ENCODE measurements at regions not wholly inside any gene's neighbourhood (a gene's known extent, or its start where the extent isn't known, plus 50 kb on each side); places are given as distances from the start of the nearest gene placed in this dataset.

DNA sequence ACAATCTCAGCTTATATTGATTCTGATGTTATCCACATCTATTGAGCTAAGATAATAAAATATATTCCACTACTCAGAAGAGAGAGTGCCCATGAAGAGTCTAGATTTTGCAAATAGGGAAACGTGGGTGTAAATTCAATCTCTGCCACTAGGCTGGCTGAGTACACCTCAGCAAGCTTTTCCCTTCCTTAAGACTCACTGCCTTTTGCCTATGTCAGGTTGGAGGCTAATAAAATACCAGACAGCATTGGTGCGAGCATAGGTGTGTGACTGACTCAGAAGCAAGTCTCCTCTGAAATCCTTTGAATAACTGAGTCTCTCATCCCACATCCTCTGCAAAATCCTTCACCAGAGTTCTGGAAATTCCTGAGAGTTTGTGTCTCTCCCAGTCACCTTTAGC lies 405.4 kb upstream of the CPEB2 start:
- no peaks in the 10 kb centered on the region for H3K27me3 Mint-ChIP-seq (ENCODE audit: unreplicated experiment)
- no peaks in the 10 kb centered on the region for H3K4me1 Mint-ChIP-seq (ENCODE audit: unreplicated experiment)

DNA sequence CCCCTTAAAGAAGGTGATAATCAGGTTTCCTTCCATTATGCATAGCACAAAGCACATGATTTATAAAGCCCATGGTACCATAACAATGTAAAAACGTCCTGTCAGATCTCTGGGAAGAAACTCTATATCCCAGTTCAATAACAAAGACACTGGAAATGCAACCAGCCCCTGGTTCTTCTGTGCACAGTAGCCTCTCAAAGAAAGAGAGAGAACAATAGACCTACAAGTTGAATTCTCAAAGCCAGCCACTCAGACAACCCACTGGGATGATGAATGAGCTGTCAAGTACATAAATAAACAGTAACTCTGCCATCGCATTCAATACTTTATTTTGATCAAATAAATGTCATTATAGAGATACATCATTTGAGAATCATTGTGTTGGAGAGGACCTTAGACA lies 400.1 kb upstream of the CPEB2 start:
- Mint-ChIP-seq H3K9me3 (ENCODE audit: unreplicated experiment) (no peaks in the 10 kb centered on the region), H3K4me1 (ENCODE audit: unreplicated experiment) (peaks cover 7% of the 10 kb centered on the region), H3K36me3 (ENCODE audit: low read depth, unreplicated experiment) (no peaks in the 10 kb centered on the region), H3K4me3 (ENCODE audit: unreplicated experiment) (no peak overlapping the region), H3K27me3 (ENCODE audit: unreplicated experiment) (no peaks in the 10 kb centered on the region), H3K27ac (ENCODE audit: unreplicated experiment) (no peak overlapping the region)
- no peak for DNase-seq (ENCODE audit: low spot score)
- TF ChIP-seq, protein P1, sequence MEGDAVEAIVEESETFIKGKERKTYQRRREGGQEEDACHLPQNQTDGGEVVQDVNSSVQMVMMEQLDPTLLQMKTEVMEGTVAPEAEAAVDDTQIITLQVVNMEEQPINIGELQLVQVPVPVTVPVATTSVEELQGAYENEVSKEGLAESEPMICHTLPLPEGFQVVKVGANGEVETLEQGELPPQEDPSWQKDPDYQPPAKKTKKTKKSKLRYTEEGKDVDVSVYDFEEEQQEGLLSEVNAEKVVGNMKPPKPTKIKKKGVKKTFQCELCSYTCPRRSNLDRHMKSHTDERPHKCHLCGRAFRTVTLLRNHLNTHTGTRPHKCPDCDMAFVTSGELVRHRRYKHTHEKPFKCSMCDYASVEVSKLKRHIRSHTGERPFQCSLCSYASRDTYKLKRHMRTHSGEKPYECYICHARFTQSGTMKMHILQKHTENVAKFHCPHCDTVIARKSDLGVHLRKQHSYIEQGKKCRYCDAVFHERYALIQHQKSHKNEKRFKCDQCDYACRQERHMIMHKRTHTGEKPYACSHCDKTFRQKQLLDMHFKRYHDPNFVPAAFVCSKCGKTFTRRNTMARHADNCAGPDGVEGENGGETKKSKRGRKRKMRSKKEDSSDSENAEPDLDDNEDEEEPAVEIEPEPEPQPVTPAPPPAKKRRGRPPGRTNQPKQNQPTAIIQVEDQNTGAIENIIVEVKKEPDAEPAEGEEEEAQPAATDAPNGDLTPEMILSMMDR (IDR thresholded peaks at IDR 0.05; ENCODE audit: unreplicated experiment) = no peak

More for the DNA sequence above, 405.4 kb upstream of the CPEB2 start:
- Mint-ChIP-seq H3K4me3 (ENCODE audit: unreplicated experiment) (no peak overlapping the region), H3K36me3 (ENCODE audit: low read depth, unreplicated experiment) (no peaks in the 10 kb centered on the region), H3K27ac (ENCODE audit: unreplicated experiment) (no peak overlapping the region), H3K9me3 (ENCODE audit: unreplicated experiment) (no peaks in the 10 kb centered on the region)
- TF ChIP-seq, protein P1 (IDR thresholded peaks at IDR 0.05; ENCODE audit: unreplicated experiment) = peak; percentile 54
- DNase-seq (ENCODE audit: low spot score) = no peak

DNA sequence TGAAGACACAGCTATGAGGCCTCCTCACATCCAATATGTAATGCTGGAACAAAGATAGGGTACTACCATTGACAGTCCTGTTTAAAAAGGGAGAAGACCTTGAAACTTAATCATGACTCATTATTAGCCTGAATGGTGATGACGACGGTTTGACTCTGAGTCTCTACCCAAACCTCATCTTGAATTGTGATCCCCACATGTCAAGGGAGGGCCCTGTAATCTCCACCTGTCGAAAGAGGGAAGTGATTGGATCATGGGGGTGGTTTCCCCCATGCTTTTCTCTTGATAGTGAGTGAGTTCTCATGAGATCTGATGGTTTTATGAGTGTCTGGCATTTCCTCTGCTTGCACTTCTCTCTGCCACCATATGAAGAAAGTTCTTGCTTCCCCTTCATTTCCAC lies 395.3 kb upstream of the CPEB2 start:
- H3K36me3 Mint-ChIP-seq (ENCODE audit: low read depth, unreplicated experiment) = no peaks in the 10 kb centered on the region
- no peak for DNase-seq (ENCODE audit: low spot score)
- H3K4me1 Mint-ChIP-seq (ENCODE audit: unreplicated experiment) = peaks cover 7% of the 10 kb centered on the region
- no peak overlapping the region for H3K27ac Mint-ChIP-seq (ENCODE audit: unreplicated experiment)
- H3K27me3 Mint-ChIP-seq (ENCODE audit: unreplicated experiment) = no peaks in the 10 kb centered on the region
- H3K4me3 Mint-ChIP-seq (ENCODE audit: unreplicated experiment) = no peak overlapping the region
- H3K9me3 Mint-ChIP-seq (ENCODE audit: unreplicated experiment) = no peaks in the 10 kb centered on the region
- TF ChIP-seq, protein P1 (IDR thresholded peaks at IDR 0.05; ENCODE audit: unreplicated experiment) = no peak

DNA sequence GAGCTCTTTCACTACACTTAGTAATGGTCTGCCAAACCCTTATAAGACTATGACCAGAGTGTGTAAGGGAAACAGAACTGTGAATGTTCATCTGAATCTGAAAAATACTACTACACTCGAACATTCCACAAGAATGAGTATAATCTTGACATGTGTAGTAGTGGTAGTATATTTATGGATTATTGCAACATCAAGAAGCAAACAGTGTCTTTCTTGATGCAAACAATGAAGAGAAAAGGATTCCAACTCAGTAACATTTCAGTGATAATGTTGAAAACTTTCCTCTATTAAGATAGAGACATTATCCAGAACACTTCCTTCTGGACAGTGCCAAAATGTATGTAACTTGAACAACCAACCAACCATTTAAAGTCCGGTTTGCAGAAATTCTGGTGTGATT lies 394.7 kb upstream of the CPEB2 start:
- Mint-ChIP-seq H3K4me1 (ENCODE audit: unreplicated experiment) (peaks cover under 1% of the 10 kb centered on the region), H3K27me3 (ENCODE audit: unreplicated experiment) (no peaks in the 10 kb centered on the region), H3K4me3 (ENCODE audit: unreplicated experiment) (no peak overlapping the region), H3K9me3 (ENCODE audit: unreplicated experiment) (no peaks in the 10 kb centered on the region), H3K36me3 (ENCODE audit: low read depth, unreplicated experiment) (no peaks in the 10 kb centered on the region), H3K27ac (ENCODE audit: unreplicated experiment) (no peak overlapping the region)
- DNase-seq (ENCODE audit: low spot score) = no peak
- TF ChIP-seq, protein P1 (IDR thresholded peaks at IDR 0.05; ENCODE audit: unreplicated experiment) = no peak

DNA sequence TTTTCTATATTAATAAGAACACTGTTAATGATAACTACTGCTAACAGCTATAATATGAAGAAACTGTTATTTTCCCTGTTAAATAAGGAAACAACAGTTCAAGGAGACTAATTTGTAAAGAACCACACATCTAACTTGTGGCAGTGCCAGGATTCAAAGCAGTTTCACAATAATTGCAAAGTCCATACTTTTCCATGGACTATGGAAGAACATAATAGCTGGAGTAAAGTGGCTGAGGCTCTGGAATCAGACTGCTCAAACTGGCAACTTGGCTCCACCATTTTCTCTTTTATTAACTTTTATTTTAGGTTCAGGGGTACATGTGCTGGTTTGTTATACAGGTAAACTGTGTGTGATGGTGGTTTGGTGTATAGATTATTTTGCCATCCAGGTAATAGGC lies 393.7 kb upstream of the CPEB2 start:
- Mint-ChIP-seq H3K27ac (ENCODE audit: unreplicated experiment) (no peak overlapping the region), H3K27me3 (ENCODE audit: unreplicated experiment) (no peaks in the 10 kb centered on the region), H3K4me1 (ENCODE audit: unreplicated experiment) (no peaks in the 10 kb centered on the region), H3K36me3 (ENCODE audit: low read depth, unreplicated experiment) (no peaks in the 10 kb centered on the region), H3K9me3 (ENCODE audit: unreplicated experiment) (no peaks in the 10 kb centered on the region), H3K4me3 (ENCODE audit: unreplicated experiment) (no peak overlapping the region)
- DNase-seq (ENCODE audit: low spot score) = no peak
- TF ChIP-seq, protein P1 (IDR thresholded peaks at IDR 0.05; ENCODE audit: unreplicated experiment) = no peak
